ENCODE measurements at regions not wholly inside any gene's neighbourhood (a gene's known extent, or its start where the extent isn't known, plus 50 kb on each side); places are given as distances from the start of the nearest gene placed in this dataset.

- H3K27ac ChIP-seq (ENCODE audit: low read depth, low read length): no peak overlapping the region
- H3K9ac ChIP-seq (ENCODE audit: low read length): no peak overlapping the region
- H3K9me3 ChIP-seq (ENCODE audit: control insufficient read depth, insufficient read depth, low read depth, low read length): no peaks in the 10 kb centered on the region
- H3K4me3 ChIP-seq (ENCODE audit: low read depth, low read length): no peak overlapping the region
- no peaks in the 10 kb centered on the region for H3K27me3 ChIP-seq (ENCODE audit: control insufficient read depth, insufficient read depth, low read length)
- peaks cover 20% of the 10 kb centered on the region for H3K4me1 ChIP-seq (ENCODE audit: control insufficient read depth, insufficient read depth, low read length)
- H3K36me3 ChIP-seq (ENCODE audit: control insufficient read depth, insufficient read depth, low read length): no peaks in the 10 kb centered on the region
These were observed 205.4 kb downstream of the DAD1 start for GRCh38 chr14:22383515-22384166.

- H3K4me1 ChIP-seq (ENCODE audit: control insufficient read depth, insufficient read depth, low read length): peaks cover 23% of the 10 kb centered on the region
- H3K4me3 ChIP-seq (ENCODE audit: low read depth, low read length): no peak overlapping the region
These were observed 206.1 kb downstream of the DAD1 start for GRCh38 chr14:22382955-22383354.

DNA sequence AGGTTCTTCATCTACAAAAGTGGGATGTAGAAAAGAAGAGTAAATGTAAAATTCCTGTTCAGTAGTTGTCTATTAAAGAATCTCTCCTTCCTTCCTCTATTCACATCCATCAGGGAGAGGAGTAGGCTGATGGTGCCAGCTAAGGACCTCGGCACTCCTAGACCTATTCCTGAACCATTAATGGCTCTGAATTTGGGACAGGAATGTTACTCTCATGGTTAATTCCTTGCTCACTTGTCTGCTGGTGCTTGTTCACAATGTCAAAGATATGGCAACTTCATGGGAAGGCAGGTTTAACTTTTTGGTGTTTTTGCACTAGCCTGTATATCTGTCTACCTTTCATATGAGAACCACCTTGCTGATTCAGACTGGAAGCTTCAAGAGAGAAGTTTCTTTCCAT is 206.6 kb downstream of the DAD1 start:
- Histone ChIP-seq H3K36me3 (ENCODE audit: control insufficient read depth, insufficient read depth, low read length) (no peaks in the 10 kb centered on the region), H3K4me1 (ENCODE audit: control insufficient read depth, insufficient read depth, low read length) (peaks cover 20% of the 10 kb centered on the region), H3K27ac (ENCODE audit: low read depth, low read length) (no peak overlapping the region), H3K9ac (ENCODE audit: low read length) (no peak overlapping the region), H3K27me3 (ENCODE audit: control insufficient read depth, insufficient read depth, low read length) (no peaks in the 10 kb centered on the region), H3K4me3 (ENCODE audit: low read depth, low read length) (no peak overlapping the region), H3K9me3 (ENCODE audit: control insufficient read depth, insufficient read depth, low read depth, low read length) (no peaks in the 10 kb centered on the region)

More at GRCh38 chr14:22382955-22383354, 206.1 kb downstream of the DAD1 start:
- Histone ChIP-seq H3K9ac (ENCODE audit: low read length) (no peak overlapping the region), H3K27ac (ENCODE audit: low read depth, low read length) (no peak overlapping the region), H3K27me3 (ENCODE audit: control insufficient read depth, insufficient read depth, low read length) (no peaks in the 10 kb centered on the region), H3K9me3 (ENCODE audit: control insufficient read depth, insufficient read depth, low read depth, low read length) (no peaks in the 10 kb centered on the region), H3K36me3 (ENCODE audit: control insufficient read depth, insufficient read depth, low read length) (no peaks in the 10 kb centered on the region)

DNA sequence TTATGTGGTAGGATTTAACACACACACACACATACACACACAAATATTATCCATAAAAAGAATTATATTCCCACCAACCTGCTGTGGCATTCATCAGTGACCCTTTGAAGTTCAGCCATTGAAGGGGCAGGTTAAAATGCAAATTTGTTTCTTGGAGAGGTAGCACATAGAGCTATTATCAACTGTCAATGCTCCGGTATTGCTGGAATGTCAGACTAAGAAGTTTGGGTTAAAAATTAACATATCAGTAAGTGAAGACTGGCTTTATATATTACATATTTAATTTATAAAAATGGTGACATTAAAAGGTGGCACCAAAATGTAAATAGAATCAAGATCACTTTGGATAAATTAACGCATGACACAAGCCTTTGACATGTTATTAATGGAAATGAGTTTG is 207.3 kb downstream of the DAD1 start:
- no peak overlapping the region for H3K9ac ChIP-seq (ENCODE audit: low read length)
- no peaks in the 10 kb centered on the region for H3K9me3 ChIP-seq (ENCODE audit: control insufficient read depth, insufficient read depth, low read depth, low read length)
- H3K36me3 ChIP-seq (ENCODE audit: control insufficient read depth, insufficient read depth, low read length): no peaks in the 10 kb centered on the region
- no peak overlapping the region for H3K4me3 ChIP-seq (ENCODE audit: low read depth, low read length)
- H3K4me1 ChIP-seq (ENCODE audit: control insufficient read depth, insufficient read depth, low read length): peaks cover 20% of the 10 kb centered on the region
- no peaks in the 10 kb centered on the region for H3K27me3 ChIP-seq (ENCODE audit: control insufficient read depth, insufficient read depth, low read length)
- H3K27ac ChIP-seq (ENCODE audit: low read depth, low read length): no peak overlapping the region

- Histone ChIP-seq H3K9ac (ENCODE audit: low read length) (no peak overlapping the region), H3K36me3 (ENCODE audit: control insufficient read depth, insufficient read depth, low read length) (no peaks in the 10 kb centered on the region), H3K9me3 (ENCODE audit: control insufficient read depth, insufficient read depth, low read depth, low read length) (no peaks in the 10 kb centered on the region), H3K27me3 (ENCODE audit: control insufficient read depth, insufficient read depth, low read length) (no peaks in the 10 kb centered on the region), H3K27ac (ENCODE audit: low read depth, low read length) (no peak overlapping the region), H3K4me3 (ENCODE audit: low read depth, low read length) (no peak overlapping the region), H3K4me1 (ENCODE audit: control insufficient read depth, insufficient read depth, low read length) (peaks cover 20% of the 10 kb centered on the region)
These were observed 207.6 kb downstream of the DAD1 start for GRCh38 chr14:22381408-22381760.

- H3K9me3 ChIP-seq (ENCODE audit: control insufficient read depth, insufficient read depth, low read depth, low read length): no peaks in the 10 kb centered on the region
- H3K27me3 ChIP-seq (ENCODE audit: control insufficient read depth, insufficient read depth, low read length): no peaks in the 10 kb centered on the region
- H3K4me1 ChIP-seq (ENCODE audit: control insufficient read depth, insufficient read depth, low read length): peaks cover 20% of the 10 kb centered on the region
- H3K36me3 ChIP-seq (ENCODE audit: control insufficient read depth, insufficient read depth, low read length): no peaks in the 10 kb centered on the region
- no peak overlapping the region for H3K4me3 ChIP-seq (ENCODE audit: low read depth, low read length)
- H3K27ac ChIP-seq (ENCODE audit: low read depth, low read length): no peak overlapping the region
- no peak overlapping the region for H3K9ac ChIP-seq (ENCODE audit: low read length)
These were observed 208.2 kb downstream of the DAD1 start for GRCh38 chr14:22380571-22381407.

DNA sequence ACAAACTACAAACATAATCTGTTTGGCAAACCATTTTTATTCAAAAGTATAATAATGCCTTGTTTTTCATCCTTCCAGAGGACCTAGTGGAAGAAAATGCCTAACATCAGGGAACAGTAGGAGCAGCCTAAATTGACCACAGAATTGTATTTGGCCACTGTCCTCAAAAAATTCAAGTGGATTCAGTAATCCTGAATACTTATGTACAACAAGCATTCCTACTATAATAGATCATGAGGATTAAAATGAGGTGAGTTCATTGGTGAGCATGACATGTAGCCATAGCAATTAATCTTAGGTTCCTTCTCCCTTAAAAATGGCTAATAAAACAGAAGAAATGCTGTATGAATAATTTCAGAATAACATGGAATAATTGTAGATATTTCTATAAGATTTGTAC is 209.3 kb downstream of the DAD1 start:
- no peaks in the 10 kb centered on the region for H3K9me3 ChIP-seq (ENCODE audit: control insufficient read depth, insufficient read depth, low read depth, low read length)
- H3K36me3 ChIP-seq (ENCODE audit: control insufficient read depth, insufficient read depth, low read length): no peaks in the 10 kb centered on the region
- H3K4me3 ChIP-seq (ENCODE audit: low read depth, low read length): no peak overlapping the region
- H3K27me3 ChIP-seq (ENCODE audit: control insufficient read depth, insufficient read depth, low read length): no peaks in the 10 kb centered on the region
- H3K9ac ChIP-seq (ENCODE audit: low read length): no peak overlapping the region
- H3K27ac ChIP-seq (ENCODE audit: low read depth, low read length): no peak overlapping the region
- H3K4me1 ChIP-seq (ENCODE audit: control insufficient read depth, insufficient read depth, low read length): peaks cover 20% of the 10 kb centered on the region

DNA sequence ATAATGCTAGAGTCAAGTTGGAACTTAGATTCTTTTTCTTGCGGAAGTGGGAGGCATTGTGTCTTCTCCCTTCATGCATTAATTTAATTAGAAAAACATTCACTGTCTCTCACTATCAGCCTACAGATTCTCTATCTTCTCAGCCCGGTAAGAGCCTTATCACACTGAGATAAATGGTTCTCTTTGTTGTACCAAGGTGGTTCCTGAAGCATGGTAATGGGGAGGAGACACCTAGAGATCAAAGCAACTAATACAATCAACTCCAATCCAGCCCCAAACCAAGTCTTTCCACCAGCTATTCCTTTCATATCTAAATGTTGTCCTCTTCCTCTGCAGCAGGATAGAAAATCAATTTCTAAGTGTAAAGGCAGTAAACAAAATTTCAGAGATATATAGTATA is 210.8 kb downstream of the DAD1 start:
- H3K9me3 ChIP-seq (ENCODE audit: control insufficient read depth, insufficient read depth, low read depth, low read length): no peaks in the 10 kb centered on the region
- peaks cover 20% of the 10 kb centered on the region for H3K4me1 ChIP-seq (ENCODE audit: control insufficient read depth, insufficient read depth, low read length)
- no peak overlapping the region for H3K4me3 ChIP-seq (ENCODE audit: low read depth, low read length)
- H3K36me3 ChIP-seq (ENCODE audit: control insufficient read depth, insufficient read depth, low read length): no peaks in the 10 kb centered on the region
- no peak overlapping the region for H3K27ac ChIP-seq (ENCODE audit: low read depth, low read length)
- no peak overlapping the region for H3K9ac ChIP-seq (ENCODE audit: low read length)
- H3K27me3 ChIP-seq (ENCODE audit: control insufficient read depth, insufficient read depth, low read length): no peaks in the 10 kb centered on the region

DNA sequence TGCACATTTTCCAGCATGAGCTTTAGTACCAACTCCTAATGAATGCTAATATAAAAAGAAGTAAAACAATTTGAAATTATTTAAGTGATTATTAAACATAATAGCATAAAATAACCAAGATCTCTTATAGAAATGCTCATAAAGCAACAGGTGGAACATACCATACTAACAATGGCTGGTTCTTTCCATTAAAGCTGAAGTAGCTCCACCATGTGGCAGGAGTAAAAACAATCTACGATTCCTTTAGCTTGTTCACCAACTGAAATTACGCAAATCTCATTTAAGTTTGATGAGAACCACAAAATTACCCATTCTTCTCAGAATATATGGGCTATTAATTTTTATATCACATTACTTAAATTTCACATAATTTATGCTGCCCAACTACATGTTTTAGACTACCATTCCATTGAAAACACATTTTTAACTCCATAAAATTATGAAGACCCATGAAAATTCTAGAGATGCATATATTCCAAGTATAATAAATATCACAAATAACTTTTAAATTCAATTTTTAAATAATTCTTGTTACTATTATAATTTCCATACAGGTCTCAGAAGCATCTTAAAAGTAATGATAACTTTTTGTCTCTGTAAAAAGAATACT is 213.6 kb downstream of the DAD1 start:
- Histone ChIP-seq H3K4me3 (ENCODE audit: low read depth, low read length) (no peak overlapping the region), H3K27ac (ENCODE audit: low read depth, low read length) (no peak overlapping the region), H3K9me3 (ENCODE audit: control insufficient read depth, insufficient read depth, low read depth, low read length) (no peaks in the 10 kb centered on the region), H3K36me3 (ENCODE audit: control insufficient read depth, insufficient read depth, low read length) (no peaks in the 10 kb centered on the region), H3K27me3 (ENCODE audit: control insufficient read depth, insufficient read depth, low read length) (no peaks in the 10 kb centered on the region), H3K9ac (ENCODE audit: low read length) (no peak overlapping the region), H3K4me1 (ENCODE audit: control insufficient read depth, insufficient read depth, low read length) (peaks cover 3% of the 10 kb centered on the region; the same call in 1 of the 2 replicates)

- Histone ChIP-seq H3K9ac (ENCODE audit: low read length) (no peak overlapping the region), H3K36me3 (ENCODE audit: control insufficient read depth, insufficient read depth, low read length) (no peaks in the 10 kb centered on the region), H3K4me3 (ENCODE audit: low read depth, low read length) (no peak overlapping the region), H3K27me3 (ENCODE audit: control insufficient read depth, insufficient read depth, low read length) (no peaks in the 10 kb centered on the region), H3K27ac (ENCODE audit: low read depth, low read length) (no peak overlapping the region), H3K9me3 (ENCODE audit: control insufficient read depth, insufficient read depth, low read depth, low read length) (no peaks in the 10 kb centered on the region), H3K4me1 (ENCODE audit: control insufficient read depth, insufficient read depth, low read length) (no peaks in the 10 kb centered on the region)
These were observed 218.8 kb downstream of the DAD1 start for GRCh38 chr14:22370084-22370847.

All from HUES6 (cell line).